Activated CD8-positive, alpha-beta T cell treated with anti-CD3 and anti-CD28 coated beads for 36 hours (primary cell): ENCODE measurements at regions not wholly inside any gene's neighbourhood (a gene's known extent, or its start where the extent isn't known, plus 50 kb on each side); places are given as distances from the start of the nearest gene placed in this dataset.

Experiments used
- ATAC-seq: fragments of 200-7000 bp; cut with Tn5 transposase; one replicate; pipeline ENCODE4 v1.10.0; 2021; ENCODE audit warnings: mild to moderate bottlenecking, moderate library complexity
- CTCF ChIA-PET: fragments of 350-600 bp; sonication (Branson Sonifier 250); formaldehyde crosslinking; loops from one replicate; lab custom pipeline; 2021; ENCODE audit warnings: antibody characterized with exemption; lab: Charles Lee
- POLR2A ChIA-PET: fragments of 350-600 bp; sonication (Branson Sonifier 250); formaldehyde crosslinking; loops from one replicate; lab custom pipeline; 2021; ENCODE audit warnings: antibody characterized with exemption; lab: Charles Lee
- DNase-seq: peaks from one replicate; pipeline ENCODE4 v3.0.0-alpha.2; 2020
- H3K27ac Mint-ChIP-seq: one replicate; pipeline ENCODE4 v1.8.0; 2021; ENCODE audit warnings: mild to moderate bottlenecking, mixed read lengths
- H3K27me3 Mint-ChIP-seq: one replicate; pipeline ENCODE4 v1.8.0; 2021; ENCODE audit warnings: mixed read lengths
- H3K36me3 Mint-ChIP-seq: one replicate; pipeline ENCODE4 v1.8.0; 2021; ENCODE audit warnings: low read depth, mixed read lengths
- H3K4me1 Mint-ChIP-seq: one replicate; pipeline ENCODE4 v1.8.0; 2021; ENCODE audit warnings: low read depth, mixed read lengths
- H3K4me3 Mint-ChIP-seq: one replicate; pipeline ENCODE4 v1.8.0; 2021; ENCODE audit warnings: mild to moderate bottlenecking, moderate library complexity, mixed read lengths
- H3K9me3 Mint-ChIP-seq: one replicate; pipeline ENCODE4 v1.8.0; 2021; ENCODE audit warnings: mixed read lengths
- CTCF ChIP-seq: fragments of 200-600 bp; IDR thresholded peaks from one replicate; pipeline ENCODE4 v1.8.0; 2022; ENCODE audit warnings: antibody characterized with exemption, mild to moderate bottlenecking
- intact Hi-C: fragments of 100-400 bp; cut with micrococcal nuclease; formaldehyde crosslinking; loops from one replicate; pipeline ENCODE4 v1.10.0; 2022

GRCh38 chr4:90007494-90008167, 113.0 kb downstream of the MMRN1 start:
- no peak for ATAC-seq
- no peak overlapping the region for H3K27ac Mint-ChIP-seq
- H3K36me3 Mint-ChIP-seq: no peaks in the 10 kb centered on the region
- H3K9me3 Mint-ChIP-seq: no peaks in the 10 kb centered on the region
- ChIA-PET CTCF (no interaction called here), POLR2A (no interaction called here)
- peaks cover 8% of the 10 kb centered on the region for H3K27me3 Mint-ChIP-seq
- intact Hi-C loops: no loop called here
- no peak overlapping the region for H3K4me3 Mint-ChIP-seq
- DNase-seq: no peak
- no peak for TF ChIP-seq CTCF
- H3K4me1 Mint-ChIP-seq: no peaks in the 10 kb centered on the region

- no peaks in the 10 kb centered on the region for H3K4me1 Mint-ChIP-seq
- intact Hi-C loops: no loop called here
These were observed 114.3 kb upstream of the CCSER1 start for GRCh38 chr4:90012918-90013317.

GRCh38 chr4:90024519-90024918, 102.7 kb upstream of the CCSER1 start:
- no peak for TF ChIP-seq CTCF
- Mint-ChIP-seq H3K27ac (no peak overlapping the region), H3K9me3 (no peaks in the 10 kb centered on the region), H3K27me3 (no peaks in the 10 kb centered on the region), H3K36me3 (no peaks in the 10 kb centered on the region), H3K4me3 (no peak overlapping the region), H3K4me1 (no peaks in the 10 kb centered on the region)
- DNase-seq (no peak), ATAC-seq (no peak)
- intact Hi-C loops: no loop called here
- CTCF ChIA-PET: interaction anchor here (0.6 kb wide), 1 partner anchor 216 kb away, joined by 3 read pairs; no protein-coding TSS in a partner anchor
- POLR2A ChIA-PET: no interaction called here

More at GRCh38 chr4:90012918-90013317, 114.3 kb upstream of the CCSER1 start:
- TF ChIP-seq CTCF: no peak
- ChIA-PET CTCF (no interaction called here), POLR2A (no interaction called here)
- Mint-ChIP-seq H3K36me3 (no peaks in the 10 kb centered on the region), H3K27me3 (peaks cover 2% of the 10 kb centered on the region), H3K9me3 (no peaks in the 10 kb centered on the region), H3K27ac (no peak overlapping the region), H3K4me3 (no peak overlapping the region)
- ATAC-seq (no peak), DNase-seq (no peak)

- TF ChIP-seq CTCF: peak; percentile 22
These were observed 101.9 kb upstream of the CCSER1 start for GRCh38 chr4:90025248-90025647.

GRCh38 chr4:90027565-90027964, 99.6 kb upstream of the CCSER1 start:
- H3K4me1 Mint-ChIP-seq: no peaks in the 10 kb centered on the region
- CTCF ChIA-PET: no interaction called here
- TF ChIP-seq CTCF: no peak
- H3K27me3 Mint-ChIP-seq: peaks cover 1% of the 10 kb centered on the region
- H3K4me3 Mint-ChIP-seq: no peak overlapping the region
- ATAC-seq (no peak), DNase-seq (no peak)
- H3K9me3 Mint-ChIP-seq: no peaks in the 10 kb centered on the region
- POLR2A ChIA-PET: no interaction called here
- H3K27ac Mint-ChIP-seq: no peak overlapping the region
- no peaks in the 10 kb centered on the region for H3K36me3 Mint-ChIP-seq
- intact Hi-C loops: no loop called here

More at GRCh38 chr4:90025248-90025647, 101.9 kb upstream of the CCSER1 start:
- ChIA-PET POLR2A (no interaction called here), CTCF (no interaction called here)
- H3K27ac Mint-ChIP-seq: no peak overlapping the region
- no peaks in the 10 kb centered on the region for H3K27me3 Mint-ChIP-seq
- DNase-seq (no peak), ATAC-seq (no peak)
- H3K36me3 Mint-ChIP-seq: no peaks in the 10 kb centered on the region
- intact Hi-C loops: no loop called here
- H3K9me3 Mint-ChIP-seq: no peaks in the 10 kb centered on the region
- H3K4me1 Mint-ChIP-seq: no peaks in the 10 kb centered on the region
- no peak overlapping the region for H3K4me3 Mint-ChIP-seq
